IMR-90 (cell line): ENCODE measurements at regions not wholly inside any gene's neighbourhood (a gene's known extent, or its start where the extent isn't known, plus 50 kb on each side); places are given as distances from the start of the nearest gene placed in this dataset.

ENCODE experiments used
- ATAC-seq: fragments of 200-7000 bp; cut with Tn5 transposase; 2 replicates; pipeline ENCODE4 v1.9.1; 2020; ENCODE audit warnings: low read depth, mild to moderate bottlenecking, moderate library complexity
- BruUV-seq: library from RNA; stranded (reverse); fragments of 400-500 nt; replicated peaks from 2 replicates; lab custom pipeline; 2021; lab: Mats Ljungman, UMichigan
- CTCF ChIA-PET: fragments of 300-600 bp; formaldehyde crosslinking; extraction: SDS; loops from one replicate; lab custom pipeline; 2021; ENCODE audit warnings: antibody characterized with exemption; lab: Yijun Ruan, JAX
- POLR2A ChIA-PET: fragments of 300-600 bp; sonication (Branson Sonifier 250); formaldehyde crosslinking; loops from one replicate; lab custom pipeline; 2022; ENCODE audit warnings: antibody characterized with exemption; ENCODE audit not compliant: unreplicated experiment; lab: Charles Lee
- DNase-seq: peaks from one replicate; pipeline ENCODE4 v3.0.0; 2013
- H2AFZ ChIP-seq: replicated peaks from 2 replicates; pipeline ENCODE3; 2013; ENCODE audit warnings: low read length, mild to moderate bottlenecking; ENCODE audit not compliant: poor library complexity
- H2AK5ac ChIP-seq: 2 replicates; pipeline ENCODE4 v1.6.1; 2013; ENCODE audit warnings: low read depth, low read length, inconsistent platforms
- H2AK9ac ChIP-seq: replicated peaks from 2 replicates; pipeline ENCODE3; 2013; ENCODE audit warnings: mild to moderate bottlenecking, low read depth, low read length, moderate library complexity; ENCODE audit not compliant: poor library complexity
- H2BK120ac ChIP-seq: 2 replicates; pipeline ENCODE4 v1.6.1; 2013; ENCODE audit warnings: low read depth, low read length, inconsistent platforms
- H2BK15ac ChIP-seq: 3 replicates; pipeline ENCODE4 v1.6.1; 2013; ENCODE audit warnings: low read depth, low read length, inconsistent platforms
- H2BK20ac ChIP-seq: 2 replicates; pipeline ENCODE4 v1.6.1; 2013; ENCODE audit warnings: low read depth, mild to moderate bottlenecking, inconsistent platforms, low read length, moderate library complexity
- H2BK5ac ChIP-seq: 2 replicates; pipeline ENCODE4 v1.6.1; 2013; ENCODE audit warnings: mild to moderate bottlenecking, low read depth, low read length, inconsistent platforms; ENCODE audit not compliant: poor library complexity, severe bottlenecking
- H3K14ac ChIP-seq: replicated peaks from 2 replicates; pipeline ENCODE4 v1.6.1; 2013; ENCODE audit warnings: low read depth, low read length, inconsistent platforms
- H3K18ac ChIP-seq: 2 replicates; pipeline ENCODE4 v1.6.1; 2013; ENCODE audit warnings: low read depth, low read length, control low read depth
- H3K23ac ChIP-seq: 2 replicates; pipeline ENCODE4 v1.6.1; 2013; ENCODE audit warnings: low read depth, low read length, inconsistent platforms
- H3K27ac ChIP-seq: 2 replicates; pipeline ENCODE4 v1.5.1; 2013; ENCODE audit warnings: mild to moderate bottlenecking, control low read depth, low read length; ENCODE audit not compliant: insufficient read depth
- H3K27me3 ChIP-seq: 2 replicates; pipeline ENCODE4 v1.6.1; 2013; ENCODE audit warnings: low read length; ENCODE audit not compliant: control insufficient read depth, insufficient read depth
- H3K36me3 ChIP-seq: 2 replicates; pipeline ENCODE4 v1.6.1; 2013; ENCODE audit warnings: low read length, mixed read lengths; ENCODE audit not compliant: control insufficient read depth, insufficient read depth
- H3K4ac ChIP-seq: 2 replicates; pipeline ENCODE4 v1.6.1; 2013; ENCODE audit warnings: low read depth, low read length, inconsistent platforms
- H3K4me1 ChIP-seq: 2 replicates; pipeline ENCODE4 v1.6.1; 2013; ENCODE audit warnings: low read length, mixed read lengths; ENCODE audit not compliant: control insufficient read depth, insufficient read depth
- H3K4me2 ChIP-seq: 2 replicates; pipeline ENCODE4 v1.6.1; 2013; ENCODE audit warnings: low read depth, mild to moderate bottlenecking, control low read depth, low read length, moderate library complexity
- H3K4me3 ChIP-seq: 2 replicates; pipeline ENCODE4 v1.5.1; 2013; ENCODE audit warnings: low read depth, mild to moderate bottlenecking, control low read depth, low read length, moderate library complexity; ENCODE audit not compliant: insufficient read depth
- H3K56ac ChIP-seq: 2 replicates; pipeline ENCODE4 v1.6.1; 2013; ENCODE audit warnings: low read length, inconsistent platforms; ENCODE audit not compliant: insufficient read depth; ENCODE audit errors: extremely low read depth
- H3K79me1 ChIP-seq, 2 experiments: 2 replicates each; pipeline ENCODE4 v1.6.1; 2013; ENCODE audit warnings: low read length in 2 of 2, inconsistent platforms in 1 of 2, low read depth in 1 of 2
- H3K9ac ChIP-seq: 2 replicates; pipeline ENCODE4 v1.6.1; 2013; ENCODE audit warnings: low read depth, low read length, control low read depth
- H3K9me1 ChIP-seq: 2 replicates; pipeline ENCODE4 v1.6.1; 2013; ENCODE audit warnings: low read length, inconsistent platforms; ENCODE audit not compliant: insufficient read depth
- H3K9me3 ChIP-seq: 2 replicates; pipeline ENCODE4 v1.6.1; 2013; ENCODE audit warnings: low read length; ENCODE audit not compliant: control insufficient read depth, insufficient read depth
- H4K20me1 ChIP-seq: 2 replicates; pipeline ENCODE4 v1.6.1; 2013; ENCODE audit warnings: low read length, inconsistent platforms; ENCODE audit not compliant: insufficient read depth
- H4K5ac ChIP-seq: 2 replicates; pipeline ENCODE4 v1.6.1; 2013; ENCODE audit warnings: mild to moderate bottlenecking, low read depth, low read length, control low read depth
- H4K8ac ChIP-seq, 2 experiments: 2 replicates each; pipeline ENCODE4 v1.6.1; 2013; ENCODE audit warnings: low read depth in 2 of 2, low read length in 2 of 2, control low read depth in 1 of 2, inconsistent platforms in 1 of 2
- H4K91ac ChIP-seq: 2 replicates; pipeline ENCODE4 v1.6.1; 2013; ENCODE audit warnings: low read depth, low read length, inconsistent platforms; ENCODE audit not compliant: insufficient read depth
- BHLHE40 ChIP-seq: fragments of 150-350 bp; IDR thresholded peaks from 2 replicates; pipeline ENCODE4 v1.6.1; 2016; ENCODE audit warnings: mild to moderate bottlenecking, low read depth, low read length
- RFX5 ChIP-seq: IDR thresholded peaks from 2 replicates; pipeline ENCODE4 v1.8.0; 2012; ENCODE audit warnings: low read depth, mild to moderate bottlenecking, low read length, moderate library complexity
- WGBS, 2 experiments: methylation state at CpG; one replicate each; pipeline versions ENCODE4 v1.1.5 to v1.1.7; 2013; ENCODE audit warnings: missing lambda C conversion rate in 2 of 2; ENCODE audit not compliant: insufficient read length in 1 of 2; ENCODE audit errors: extremely low coverage in 2 of 2; 5-methylcytosine and 5-hydroxymethylcytosine counted together
- dilution Hi-C: fragments of 300-500 bp; cut with HindIII; formaldehyde crosslinking; loops from one replicate; pipeline ENCODE4 v1.14.3; 2018; ENCODE audit warnings: low sequenced_read_pairs; ENCODE audit not compliant: unreplicated experiment
- in situ Hi-C: fragments of 300-500 bp; cut with MboI; formaldehyde crosslinking; loops from 3 replicates; pipeline ENCODE4 v1.14.3; 2019; ENCODE audit warnings: low sequenced_read_pairs, inconsistent platforms, mixed read lengths
- intact Hi-C: fragments of 100-400 bp; cut with micrococcal nuclease; formaldehyde crosslinking; loops from 2 replicates; pipeline ENCODE4 v1.10.0; 2022
- TF ChIP-seq, protein P1 (sequence below): fragments of 150-350 bp; IDR thresholded peaks from 2 replicates; pipeline ENCODE4 v1.6.1; 2016; ENCODE audit warnings: low read depth, mild to moderate bottlenecking, low read length, moderate library complexity, borderline replicate concordance

DNA sequence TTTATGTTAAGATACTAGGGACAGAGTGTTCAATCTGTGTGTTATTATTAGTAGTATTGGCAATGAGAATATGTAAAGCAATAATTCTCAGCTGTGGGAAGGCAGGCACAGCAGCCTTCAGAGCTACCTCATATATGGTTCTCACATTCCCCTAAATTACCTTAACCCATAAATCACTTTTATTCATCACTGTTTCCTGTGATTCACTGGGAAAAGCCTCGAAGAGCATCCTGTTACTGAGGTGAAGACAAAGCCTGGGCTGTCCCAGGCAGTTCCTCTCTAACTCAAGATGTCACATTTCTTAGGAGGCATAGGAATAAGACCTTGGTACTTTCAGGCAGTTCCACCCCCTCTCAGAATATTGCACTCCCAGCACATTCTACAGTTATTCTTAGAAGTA lies 965.7 kb downstream of the NCAM2 start:
- Histone ChIP-seq H3K36me3 (no peaks in the 10 kb centered on the region), H2BK15ac (no peak overlapping the region), H3K18ac (no peak overlapping the region), H4K8ac (no peak overlapping the region), H3K4me3 (no peak overlapping the region), H4K20me1 (no peaks in the 10 kb centered on the region), H2AK5ac (no peak overlapping the region), H3K4me1 (no peaks in the 10 kb centered on the region), H3K9me3 (0 out of 2 replicates have a peak, but pooled peaks cover 5% of the 10 kb centered on the region), H3K4ac (no peak overlapping the region), H2BK20ac (no peak overlapping the region), H3K27ac (no peak overlapping the region), H2BK5ac (no peak overlapping the region), H3K4me2 (no peak overlapping the region), H3K14ac (no peak overlapping the region), H2AK9ac (no peak overlapping the region), H3K79me1 (no peaks in the 10 kb centered on the region), H3K9ac (no peak overlapping the region), H2BK120ac (no peak overlapping the region), H2AFZ (no peak overlapping the region), H4K91ac (no peak overlapping the region), H3K9me1 (no peaks in the 10 kb centered on the region), H3K56ac (no peak overlapping the region), H4K5ac (no peak overlapping the region), H3K27me3 (no peaks in the 10 kb centered on the region), H3K23ac (no peak overlapping the region)
- DNase-seq (no peak), ATAC-seq (no peak)
- intact Hi-C loops (no loop called here), in situ Hi-C loops (no loop called here), dilution Hi-C loops (no loop called here)
- BruUV-seq: no TSS peak
- CTCF ChIA-PET: no interaction called here
- POLR2A ChIA-PET: no interaction called here
- no CpG with 5 or more reads among the region's 1 CpG for WGBS, 2 experiments
- TF ChIP-seq RFX5 (no peak), BHLHE40 (no peak)
- TF ChIP-seq, protein P1, sequence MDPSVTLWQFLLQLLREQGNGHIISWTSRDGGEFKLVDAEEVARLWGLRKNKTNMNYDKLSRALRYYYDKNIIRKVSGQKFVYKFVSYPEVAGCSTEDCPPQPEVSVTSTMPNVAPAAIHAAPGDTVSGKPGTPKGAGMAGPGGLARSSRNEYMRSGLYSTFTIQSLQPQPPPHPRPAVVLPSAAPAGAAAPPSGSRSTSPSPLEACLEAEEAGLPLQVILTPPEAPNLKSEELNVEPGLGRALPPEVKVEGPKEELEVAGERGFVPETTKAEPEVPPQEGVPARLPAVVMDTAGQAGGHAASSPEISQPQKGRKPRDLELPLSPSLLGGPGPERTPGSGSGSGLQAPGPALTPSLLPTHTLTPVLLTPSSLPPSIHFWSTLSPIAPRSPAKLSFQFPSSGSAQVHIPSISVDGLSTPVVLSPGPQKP: no peak
